ENCODE measurements at regions not wholly inside any gene's neighbourhood (a gene's known extent, or its start where the extent isn't known, plus 50 kb on each side); places are given as distances from the start of the nearest gene placed in this dataset.

DNA sequence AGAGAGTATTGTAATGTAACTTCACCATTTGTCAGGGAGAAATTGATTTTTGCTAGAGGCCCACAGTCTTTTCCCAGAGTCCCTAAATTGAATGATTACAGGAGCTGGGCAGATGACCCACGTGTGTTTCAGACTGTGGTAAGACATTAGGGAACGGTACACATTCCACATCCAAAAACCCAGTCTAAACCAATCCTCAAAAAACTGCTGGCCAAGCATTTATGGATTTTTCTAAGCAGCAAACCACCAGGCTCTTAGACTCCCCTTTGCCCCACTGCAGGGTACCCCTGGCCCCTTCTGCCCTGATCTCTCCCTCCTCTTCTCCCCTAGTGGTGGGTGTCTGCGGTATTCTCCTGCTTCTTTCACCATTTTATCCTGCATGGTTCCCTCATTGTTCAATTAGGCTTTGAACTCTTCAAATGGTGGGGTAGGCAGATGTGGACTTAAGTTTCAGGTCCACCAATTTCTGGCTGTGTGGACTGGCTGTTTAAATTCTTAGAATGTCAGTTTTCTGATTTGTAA is 135.5 kb upstream of the SORCS3 start:
- DNase-seq (ENCODE audit: low read depth) = no peak

DNA sequence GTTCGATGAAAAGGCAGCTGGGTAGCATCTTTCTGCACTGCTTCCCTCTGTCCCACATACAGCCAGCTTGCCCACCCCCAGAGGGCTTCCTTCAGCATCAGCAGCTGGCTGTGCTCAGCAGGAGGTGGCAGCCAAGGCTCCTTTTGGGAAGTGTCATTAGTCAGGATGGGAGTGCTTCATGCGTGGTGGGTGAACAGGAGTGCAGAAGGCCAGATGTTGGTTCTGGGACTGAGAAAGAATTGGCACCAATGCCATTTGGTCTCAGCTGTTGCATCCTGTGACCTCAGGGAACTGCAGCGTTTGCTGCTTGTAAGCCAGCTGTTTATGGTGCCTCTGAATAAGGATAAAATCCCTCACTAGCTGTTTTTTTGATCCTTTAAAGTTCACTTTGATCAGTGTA is 131.1 kb upstream of the SORCS3 start:
- no peak for DNase-seq (ENCODE audit: low read depth)

DNA sequence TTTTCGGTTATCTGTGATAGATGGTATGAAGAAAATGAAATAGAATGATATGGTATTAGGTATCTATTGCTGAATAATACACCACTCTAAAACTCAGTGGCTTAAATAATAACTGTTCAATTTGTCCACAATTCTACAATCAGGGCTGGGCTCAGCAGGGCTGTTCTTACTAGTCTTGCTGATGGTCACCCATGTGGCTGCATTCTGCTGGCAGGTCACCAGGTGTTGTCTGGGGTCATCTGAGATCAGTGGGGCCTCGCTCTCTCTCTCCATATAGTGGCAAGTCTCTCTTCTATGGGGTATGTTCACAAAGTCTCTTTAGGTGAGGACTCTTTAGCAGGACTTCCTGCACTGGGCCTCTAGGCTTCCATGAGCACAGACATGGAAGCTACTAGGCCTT is 130.4 kb upstream of the SORCS3 start:
- no peak for DNase-seq (ENCODE audit: low read depth)

DNA sequence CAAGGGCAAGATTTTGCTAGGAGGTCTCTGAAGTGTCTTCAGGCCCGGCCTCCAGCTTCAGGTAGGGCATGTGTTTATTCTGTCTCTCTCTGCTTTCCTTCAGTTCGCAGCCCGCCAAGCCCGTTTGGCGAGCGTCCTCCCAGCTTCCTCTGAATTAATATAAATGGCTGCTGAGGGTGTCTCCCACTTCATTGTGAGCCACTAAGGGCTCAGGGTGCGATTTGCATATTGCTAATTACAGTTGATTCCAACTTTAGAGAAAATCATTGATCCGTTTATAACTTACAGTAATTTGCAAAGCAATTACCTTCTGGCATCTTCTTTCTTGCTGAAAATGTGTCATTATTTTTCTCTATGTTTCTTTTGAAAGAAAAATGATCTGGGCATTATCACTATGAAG is 128.3 kb upstream of the SORCS3 start:
- DNase-seq (ENCODE audit: low read depth) = no peak

DNA sequence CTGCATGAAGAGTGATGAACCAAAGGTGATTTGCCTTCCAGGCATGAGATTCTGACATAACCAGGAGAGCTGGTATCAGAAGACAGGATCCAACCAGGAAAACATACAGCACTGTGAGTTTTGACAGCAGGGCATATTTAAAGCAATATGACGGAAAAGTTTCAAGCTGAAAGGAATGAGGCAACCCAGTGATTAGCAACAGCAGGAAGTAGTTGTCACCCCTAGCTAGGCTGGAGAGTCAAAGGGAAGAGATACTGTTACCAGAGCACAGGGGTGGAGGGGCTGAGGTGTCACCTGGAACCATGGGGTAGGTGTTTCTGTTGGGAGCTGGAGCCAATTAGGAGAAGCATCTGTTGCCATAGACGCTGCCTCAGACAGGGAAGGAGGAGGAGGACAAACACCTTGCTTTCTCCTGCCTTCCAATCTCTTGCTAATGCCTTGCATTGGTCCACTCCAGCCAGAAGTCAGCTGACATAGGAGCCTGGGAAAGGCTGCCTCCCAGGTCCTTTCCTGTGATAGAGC is 125.4 kb upstream of the SORCS3 start:
- no peak for DNase-seq (ENCODE audit: low read depth)

DNA sequence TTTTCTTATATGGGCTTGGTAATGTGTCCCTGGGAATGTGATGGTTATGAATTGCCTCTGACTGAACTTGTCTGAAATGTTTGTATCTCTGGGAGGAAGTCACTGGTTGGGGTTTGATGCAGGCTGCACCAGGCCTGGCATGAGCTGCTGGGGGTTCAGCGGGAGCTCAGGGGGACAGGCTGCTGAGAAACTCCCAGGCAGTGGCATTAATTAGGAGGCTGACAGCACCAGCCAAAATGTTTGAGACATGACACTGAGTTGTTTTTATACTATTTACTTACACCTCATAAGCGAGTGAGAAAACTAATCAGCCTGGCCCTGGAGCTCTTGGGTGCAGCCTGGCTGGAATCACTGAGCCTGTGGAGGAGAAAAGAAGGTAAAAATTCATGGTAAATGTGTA is 124.1 kb upstream of the SORCS3 start:
- no peak for DNase-seq (ENCODE audit: low read depth)

DNA sequence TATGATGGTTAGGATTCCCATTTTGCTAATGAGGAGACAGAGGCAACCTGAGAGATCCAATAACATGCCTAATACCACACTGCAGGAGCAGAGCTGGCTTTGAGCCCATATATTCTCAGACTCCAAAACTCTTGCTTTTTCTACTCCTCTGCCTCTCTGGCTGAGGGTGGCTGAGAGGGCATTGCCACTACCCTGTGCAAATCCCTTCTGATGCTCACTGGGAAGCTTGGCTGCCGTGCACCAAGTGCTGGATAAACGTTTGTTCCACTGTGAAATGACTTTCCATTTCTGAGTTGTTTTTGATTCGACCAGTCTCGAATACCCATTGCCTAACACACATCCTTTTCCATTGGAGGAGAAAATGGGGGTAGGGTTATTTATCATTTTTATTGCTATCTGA is 123.1 kb upstream of the SORCS3 start:
- no peak for DNase-seq (ENCODE audit: low read depth)

DNA sequence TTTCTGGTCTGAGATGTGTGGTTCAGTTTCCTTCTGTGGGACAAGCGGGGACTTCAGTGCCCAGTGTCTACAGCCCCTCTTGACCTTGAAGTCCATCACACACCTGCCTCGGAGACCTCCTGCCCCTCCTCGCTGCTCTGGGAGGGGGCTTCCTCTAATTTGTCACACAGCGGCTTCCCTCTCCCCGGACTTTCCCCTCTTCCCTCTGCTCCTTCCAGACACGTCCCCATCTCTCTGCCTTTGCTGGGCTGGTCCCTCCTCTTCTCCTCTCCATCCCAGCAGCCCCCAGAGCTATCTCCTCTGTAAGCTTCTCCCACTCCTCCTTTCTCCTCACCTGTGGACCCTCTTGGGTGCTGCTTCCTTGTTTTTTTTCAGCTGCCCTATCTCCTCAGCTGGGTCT is 122.2 kb upstream of the SORCS3 start:
- DNase-seq (ENCODE audit: low read depth) = no peak

DNA sequence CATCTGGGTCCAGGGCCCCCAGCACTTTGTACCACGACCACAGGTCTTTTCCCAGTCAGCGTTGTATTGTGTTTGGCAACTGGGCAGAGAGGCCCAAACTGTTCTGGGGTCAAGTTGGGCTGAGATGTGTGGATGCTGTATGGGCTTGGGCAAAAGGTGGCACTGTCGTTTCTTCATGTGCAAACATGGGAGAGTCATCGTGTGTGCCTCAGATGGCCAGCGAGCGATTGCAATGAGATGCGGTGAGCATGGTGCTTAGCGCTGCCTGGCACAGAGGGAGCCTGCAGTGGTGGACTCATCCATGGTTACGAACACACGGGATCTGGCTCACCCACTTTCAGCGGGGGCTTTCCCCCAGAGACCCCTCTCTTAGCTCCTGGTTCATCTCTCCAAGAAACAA is 120.4 kb upstream of the SORCS3 start:
- DNase-seq (ENCODE audit: low read depth) = no peak

DNA sequence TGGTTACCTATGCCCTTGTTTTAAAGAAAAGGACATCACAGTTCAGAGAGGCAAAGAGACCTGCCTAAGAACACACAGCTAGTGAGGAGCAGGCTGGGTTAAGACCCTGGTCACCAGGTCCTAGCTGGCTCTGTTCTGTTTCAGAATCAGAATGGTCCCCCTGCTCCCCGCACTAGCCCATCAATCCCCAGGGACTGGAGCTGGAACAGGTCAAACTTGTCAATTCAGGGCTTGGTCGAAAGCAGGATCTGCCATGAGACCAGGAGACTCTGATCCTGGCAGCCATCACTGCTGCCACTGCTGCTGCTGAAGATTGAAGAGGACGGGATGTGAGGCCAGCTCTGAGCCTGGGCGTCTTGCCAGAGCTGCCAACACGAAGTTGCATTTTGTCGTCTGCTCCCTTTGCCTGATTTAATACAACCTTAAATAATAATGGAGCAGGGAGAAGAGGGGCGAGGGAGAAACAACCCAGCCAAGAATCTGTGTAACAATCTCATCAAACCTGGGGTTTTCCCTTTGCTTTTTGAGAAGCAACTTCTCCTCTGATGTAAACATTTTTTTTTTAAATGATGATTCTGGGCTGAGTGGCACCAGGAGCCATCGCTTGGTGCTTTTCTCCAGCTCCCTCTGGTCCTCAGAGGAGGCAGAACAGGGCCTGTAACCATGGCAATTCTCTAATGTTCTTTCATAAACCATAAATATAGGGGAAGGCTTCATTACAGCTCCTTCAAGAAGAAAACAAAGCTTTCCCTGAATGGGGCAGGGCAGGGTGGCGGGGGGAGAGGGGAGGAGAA is 119.0 kb upstream of the SORCS3 start:
- DNase-seq (ENCODE audit: low read depth) = no peak

DNA sequence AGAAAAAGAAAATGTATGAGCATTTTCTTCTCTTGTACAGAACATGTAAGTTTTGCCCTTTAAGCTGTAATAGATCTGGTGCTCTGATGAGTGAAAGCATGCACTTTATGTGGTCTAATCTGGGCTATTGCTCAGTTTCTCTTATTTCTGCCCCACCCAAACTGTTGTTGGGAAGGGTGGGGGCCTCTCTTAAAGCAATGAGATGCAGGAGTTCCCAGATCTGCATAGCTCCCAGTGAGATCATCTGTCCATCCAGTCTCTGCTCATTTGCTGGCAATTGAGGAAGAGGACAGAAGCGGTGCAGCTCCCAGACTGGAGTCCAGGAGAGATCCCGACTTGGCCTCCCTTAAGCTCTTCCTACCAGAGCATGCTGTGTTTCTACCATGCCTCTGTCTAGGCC is 114.9 kb upstream of the SORCS3 start:
- no peak for DNase-seq (ENCODE audit: low read depth)

DNA sequence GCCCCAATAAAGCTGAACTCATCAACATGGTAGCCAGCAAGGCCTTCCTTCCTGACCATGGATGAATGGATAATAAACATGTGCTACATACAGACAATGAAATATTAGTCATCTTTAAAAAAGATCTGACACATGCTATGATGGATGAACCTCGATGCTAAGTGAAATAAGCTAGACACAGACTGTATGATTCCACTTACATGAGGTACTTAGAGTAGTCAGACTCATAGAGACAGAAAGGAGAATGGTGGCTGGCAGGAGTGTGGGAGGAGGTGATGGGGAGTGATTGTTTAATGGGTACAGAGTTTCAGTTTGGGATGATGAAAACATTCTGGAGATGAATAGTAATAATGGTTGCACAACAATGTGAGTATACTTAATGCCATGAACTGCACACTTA is 114.1 kb upstream of the SORCS3 start:
- DNase-seq (ENCODE audit: low read depth) = no peak

DNA sequence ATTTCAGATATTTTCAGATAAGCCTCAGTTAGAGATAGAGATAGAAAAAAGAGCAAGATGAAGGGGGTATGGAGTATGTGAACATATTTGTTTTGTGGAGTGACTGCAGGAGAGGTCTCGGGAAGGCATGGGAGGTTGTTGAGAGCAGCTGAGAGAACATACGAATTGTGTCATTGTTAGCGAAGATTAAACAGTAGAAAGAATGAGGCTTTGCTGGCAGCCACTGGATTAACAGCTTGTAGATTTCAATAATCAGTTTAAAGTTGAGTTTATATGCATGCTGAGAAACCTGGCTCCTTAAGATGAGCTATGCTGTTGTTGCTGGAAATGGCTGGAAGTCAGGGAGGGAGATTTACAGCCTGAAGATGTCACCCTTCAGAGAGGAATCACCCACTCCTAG is 100.9 kb upstream of the SORCS3 start:
- DNase-seq (ENCODE audit: low read depth) = no peak

DNA sequence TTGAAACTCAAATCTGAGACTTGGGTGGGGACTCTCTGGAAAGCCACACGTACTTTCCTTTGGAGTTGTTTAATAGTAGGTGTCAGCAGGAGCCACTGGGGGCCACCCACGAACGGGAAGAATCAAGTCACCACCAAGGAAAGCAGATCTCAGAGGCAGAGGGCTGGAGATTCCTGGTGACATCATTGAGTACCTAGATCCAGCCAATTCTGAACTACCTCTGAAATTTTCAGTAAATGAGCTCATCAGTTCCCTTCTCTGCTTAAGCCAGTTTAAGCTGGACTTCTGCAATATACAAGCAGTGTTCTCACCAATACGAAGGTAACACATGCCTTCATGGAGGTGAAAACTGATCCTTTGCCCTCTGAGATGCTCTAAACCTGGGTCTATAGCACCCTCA is 99.3 kb upstream of the SORCS3 start:
- no peak for DNase-seq (ENCODE audit: low read depth)

DNA sequence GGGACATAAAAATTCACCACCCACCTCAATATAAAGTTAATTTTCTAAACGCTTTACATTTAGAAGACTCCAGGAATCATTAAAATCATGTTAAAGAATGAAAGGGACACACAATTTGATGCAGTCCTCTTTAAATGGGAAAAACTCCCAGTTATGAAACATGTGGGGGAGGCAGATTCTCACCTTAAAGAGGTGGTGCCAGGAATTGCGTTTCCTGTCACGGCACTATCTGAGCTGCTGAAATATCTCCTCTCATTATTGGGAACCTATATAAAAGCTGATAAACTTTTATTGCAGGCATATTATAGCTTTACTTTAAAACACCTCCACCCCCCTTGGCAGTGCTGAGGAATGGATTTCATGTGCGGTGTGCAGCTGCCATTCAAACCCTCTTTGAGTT is 94.8 kb upstream of the SORCS3 start:
- DNase-seq (ENCODE audit: low read depth) = no peak

DNA sequence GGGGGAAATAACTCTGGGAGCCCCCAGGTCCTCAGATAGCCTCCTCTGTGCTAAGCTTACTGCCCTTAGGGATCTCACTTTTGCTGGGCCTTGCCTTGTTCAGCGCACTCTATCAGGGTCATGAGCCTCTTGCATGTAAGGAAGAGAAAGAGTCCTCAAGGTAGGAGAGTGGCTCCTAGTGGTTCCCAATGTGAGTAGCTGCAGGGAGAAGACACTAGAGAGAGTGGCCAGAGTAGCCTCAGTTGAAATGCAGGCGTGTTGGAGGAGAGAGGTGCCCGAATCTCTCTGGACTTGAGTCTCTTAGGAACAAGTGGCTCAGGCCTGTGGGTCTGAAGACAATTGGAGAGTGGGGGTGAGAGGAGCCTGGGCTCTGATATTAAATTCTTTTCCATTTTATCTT is 94.3 kb upstream of the SORCS3 start:
- DNase-seq (ENCODE audit: low read depth) = no peak

DNA sequence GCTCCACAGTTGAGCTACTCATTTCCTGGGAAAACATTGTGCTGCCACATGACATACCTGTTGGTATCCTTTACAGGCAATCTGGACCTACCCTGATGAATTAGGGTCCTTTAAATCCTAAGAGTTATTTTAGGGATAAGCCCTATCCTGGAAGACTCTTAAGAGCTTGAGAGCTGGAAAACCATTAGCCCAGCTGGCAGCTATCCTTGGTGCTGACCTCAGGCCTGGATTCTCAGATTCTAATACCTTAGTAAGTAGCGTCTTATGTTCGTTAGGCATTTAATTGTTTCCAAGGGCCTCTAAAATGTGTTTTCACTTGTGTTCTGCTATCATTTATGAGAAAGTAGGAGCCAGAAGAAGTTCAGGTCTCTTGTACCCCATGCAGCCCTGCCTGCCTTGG is 93.0 kb upstream of the SORCS3 start:
- DNase-seq (ENCODE audit: low read depth) = no peak

DNA sequence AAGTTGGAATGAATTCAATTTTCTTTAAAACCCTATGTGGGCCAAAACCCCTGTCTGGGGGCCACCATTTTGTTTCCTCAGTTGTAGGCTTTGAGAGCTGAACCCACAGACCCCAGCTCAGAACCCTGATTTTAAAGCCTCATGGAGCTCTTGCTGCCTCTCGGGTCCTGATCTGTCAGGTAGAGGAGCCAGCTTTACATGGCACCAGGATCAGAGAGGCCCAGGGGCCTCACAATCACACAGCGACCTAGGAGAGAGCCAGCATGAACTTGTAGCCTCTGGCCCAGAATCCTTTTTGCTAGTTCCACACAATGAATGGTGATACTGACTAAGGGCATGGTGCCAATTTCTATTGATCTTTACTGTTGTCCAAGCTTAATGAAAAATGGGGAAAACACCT is 84.3 kb upstream of the SORCS3 start:
- no peak for DNase-seq (ENCODE audit: low read depth)

DNA sequence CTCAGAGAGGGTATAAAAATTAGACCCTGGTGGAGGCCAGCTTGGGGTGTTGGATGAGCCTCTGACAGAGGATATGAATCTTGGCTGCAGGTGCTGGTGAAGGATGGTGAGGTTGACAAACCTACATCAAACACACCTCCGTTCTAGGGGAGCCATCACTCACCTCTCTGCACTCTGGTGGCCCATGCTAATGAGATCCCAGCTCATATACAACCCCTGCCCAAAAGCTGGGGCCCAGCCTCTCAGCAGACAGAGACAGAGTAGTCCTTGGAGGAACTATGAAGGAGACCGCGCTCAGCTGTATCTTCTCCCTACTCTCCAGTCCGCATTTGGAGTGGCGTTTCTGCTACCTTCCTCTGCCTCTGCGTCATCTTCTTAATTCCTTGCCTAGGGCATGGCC is 83.1 kb upstream of the SORCS3 start:
- DNase-seq (ENCODE audit: low read depth) = no peak

DNA sequence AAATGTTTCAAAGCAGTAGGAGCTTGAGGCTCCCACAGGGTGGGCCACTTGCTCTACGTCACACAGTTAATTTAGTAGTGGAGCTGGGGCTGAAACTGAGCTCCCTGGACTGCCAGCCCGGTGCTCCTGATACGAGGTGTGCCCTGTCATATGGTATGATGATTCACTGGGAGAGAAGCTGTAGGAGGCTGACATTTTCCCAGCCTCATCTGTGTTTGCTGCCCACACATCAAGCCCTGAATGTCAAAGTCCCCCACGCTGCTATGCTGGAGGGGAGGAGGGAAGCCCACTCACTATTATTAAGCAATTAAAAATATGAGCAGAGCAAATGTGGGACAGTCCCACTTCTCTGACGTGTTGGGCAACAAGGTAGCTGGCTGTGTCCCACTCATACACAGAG is 81.2 kb upstream of the SORCS3 start:
- no peak for DNase-seq (ENCODE audit: low read depth)

DNA sequence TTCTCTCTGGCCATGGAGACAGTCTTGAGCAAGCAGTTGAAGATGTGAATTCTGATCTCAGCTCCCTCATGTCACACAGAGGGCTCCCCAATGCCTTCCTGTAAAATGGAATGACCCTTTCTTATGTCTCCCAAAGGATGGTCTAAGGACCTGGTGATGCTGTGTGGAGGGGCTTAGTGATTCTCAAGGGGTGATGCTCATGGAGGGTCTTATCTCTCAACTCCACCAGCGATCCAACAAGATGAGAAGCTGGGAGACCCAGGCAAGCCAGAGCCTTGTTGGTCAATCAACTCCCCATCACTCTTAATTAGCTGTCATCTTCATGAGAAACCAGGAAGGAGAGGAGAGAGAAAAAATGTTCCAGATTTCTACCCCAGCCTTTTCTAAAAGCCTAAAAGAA is 78.0 kb upstream of the SORCS3 start:
- DNase-seq (ENCODE audit: low read depth) = no peak

DNA sequence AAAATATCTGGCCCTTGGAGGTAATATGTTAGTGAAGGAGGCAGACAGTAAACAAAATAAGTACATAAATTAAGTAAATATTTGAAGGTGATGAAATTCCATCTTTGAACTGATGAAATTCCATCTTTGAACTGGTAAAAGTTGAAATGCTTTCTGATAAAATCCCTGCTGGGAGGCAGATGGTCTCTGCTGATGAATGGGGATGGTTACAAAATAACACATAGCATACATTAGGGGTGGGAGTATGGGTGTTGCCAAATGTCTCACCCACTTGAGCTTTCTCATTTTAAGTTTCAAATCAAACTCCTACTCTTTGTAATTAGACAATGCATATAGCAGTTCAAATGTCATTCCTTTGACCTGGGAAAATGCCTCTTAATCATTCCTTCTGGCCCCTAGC is 77.5 kb upstream of the SORCS3 start:
- no peak for DNase-seq (ENCODE audit: low read depth)

DNA sequence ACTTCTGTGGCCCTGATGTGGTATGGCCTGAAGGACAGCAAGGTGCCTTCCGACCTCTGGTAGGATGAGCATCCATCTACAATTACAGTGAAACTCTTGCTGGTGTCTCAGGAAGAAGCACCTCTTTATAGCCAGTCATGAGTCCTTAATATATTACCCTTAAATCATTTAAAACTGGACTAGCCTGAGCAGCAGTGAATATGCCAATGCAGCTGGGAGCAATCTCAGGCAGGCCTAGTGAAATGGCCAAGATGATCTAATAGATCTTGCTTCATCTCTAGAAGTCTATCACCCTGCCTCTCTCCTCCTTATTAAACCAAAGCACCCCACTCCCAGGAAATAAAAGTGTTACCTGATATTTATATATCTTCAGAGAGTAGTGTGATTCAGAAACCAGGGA is 66.7 kb upstream of the SORCS3 start:
- no peak for DNase-seq (ENCODE audit: low read depth)

DNA sequence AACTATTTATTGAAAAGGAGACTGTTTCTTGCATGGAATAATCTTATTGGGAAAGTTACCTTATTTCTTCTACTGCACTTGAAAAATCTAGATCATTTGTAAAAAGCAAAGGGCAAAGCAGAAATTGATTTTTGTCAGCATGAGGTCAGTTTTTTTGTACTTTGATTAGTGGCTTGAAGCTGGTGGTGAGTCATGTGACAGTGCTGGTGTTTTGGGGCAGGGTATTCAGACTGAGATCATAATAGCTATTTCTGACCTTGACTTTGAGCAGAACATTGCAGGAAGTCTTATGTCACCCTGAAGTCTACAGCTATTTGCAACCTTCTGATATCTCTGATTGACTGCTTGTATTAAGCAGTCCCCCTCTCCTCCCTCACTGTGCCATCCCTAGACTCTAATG is 66.3 kb upstream of the SORCS3 start:
- DNase-seq (ENCODE audit: low read depth) = no peak

All from activated gamma-delta T cell treated with anti-CD3 and anti-CD28 coated beads, Interleukin-2, amount 50 U/mL, for 16 hours (primary cell).